Stomach (tissue), 8 donors: ENCODE measurements at regions not wholly inside any gene's neighbourhood (a gene's known extent, or its start where the extent isn't known, plus 50 kb on each side); places are given as distances from the start of the nearest gene placed in this dataset.

Source experiments
- DNase-seq, 2 donors: peaks; one replicate each; pipeline versions ENCODE4 v3.0.0 to v3.0.0-alpha.2; 2013 to 2019
- H3K27ac ChIP-seq, 5 donors: fragments of 200-600 bp in 4 of 5; sonication (generic) in 4 of 5; one replicate each; pipeline ENCODE4 v1.5.1; 2013 to 2019; ENCODE audit warnings: mild to moderate bottlenecking in 1 of 5, moderate library complexity in 1 of 5
- H3K27me3 ChIP-seq, 3 donors: fragments of 200-600 bp; sonication (generic); one replicate each; pipeline ENCODE4 v1.5.1; 2017 to 2019; ENCODE audit warnings: mixed run types in 1 of 3
- H3K36me3 ChIP-seq, 4 donors: fragments of 200-600 bp; sonication (generic); 1 replicate in 3 of 4; 2 replicates in 1 of 4; pipeline ENCODE4 v1.5.1; 2016 to 2019
- H3K4me1 ChIP-seq, 4 donors: fragments of 200-600 bp; sonication (generic); one replicate each; pipeline ENCODE4 v1.5.1; 2016 to 2019
- H3K4me3 ChIP-seq, 4 donors: fragments of 200-600 bp; sonication (generic) in 3 of 4; one replicate each; pipeline ENCODE4 v1.5.1; 2016 to 2019; ENCODE audit warnings: mild to moderate bottlenecking in 1 of 4
- H3K9me3 ChIP-seq, 4 donors: fragments of 200-600 bp; sonication (generic); one replicate each; pipeline ENCODE4 v1.5.1; 2016 to 2019
- CTCF ChIP-seq, 7 experiments: fragments of 450-650 bp in 4 of 7; fragments of 200-600 bp in 3 of 7; sonication (generic) in 3 of 7; IDR thresholded peaks; one replicate each; pipeline ENCODE4 v1.5.1; 2016 to 2019; ENCODE audit warnings: antibody characterized with exemption in 7 of 7, control low read depth in 2 of 7, mild to moderate bottlenecking in 1 of 7
- EP300 ChIP-seq: sonication (generic); formaldehyde crosslinking; IDR thresholded peaks from one replicate; pipeline ENCODE4 v1.6.1; 2017; ENCODE audit warnings: antibody characterized with exemption
- POLR2A ChIP-seq, 4 donors: fragments of 450-650 bp; IDR thresholded peaks; one replicate each; pipeline ENCODE4 v1.6.1; 2016; ENCODE audit warnings: antibody characterized with exemption in 4 of 4, control low read depth in 2 of 4, mild to moderate bottlenecking in 1 of 4, moderate library complexity in 1 of 4
- POLR2AphosphoS5 ChIP-seq, 3 donors: sonication (generic); formaldehyde crosslinking; IDR thresholded peaks; one replicate each; pipeline ENCODE4 v1.6.1; 2016; ENCODE audit warnings: antibody characterized with exemption in 3 of 3
- WGBS, 5 donors: extraction: QIAGEN DNeasy Blood & Tissue Kit in 3 of 5; methylation state at CpG; one replicate each; pipeline versions ENCODE4 v1.1.5 to v1.1.7; 2013 to 2018; 5-methylcytosine and 5-hydroxymethylcytosine counted together
- intact Hi-C: fragments of 100-400 bp; cut with DNase I; formaldehyde crosslinking; loops from one replicate; pipeline ENCODE4 v1.15.1; 2023; ENCODE audit warnings: low total_unique reads
- donor health status: healthy with polysubstance abuse.
- donor health status: Bipolar disorder and iron deficiency.
- donor health status: healthy.

GRCh38 chr4:38489011-38489861 lies 174.8 kb upstream of the KLF3 start:
- Histone ChIP-seq H3K9me3 (no peaks in the 10 kb centered on the region), H3K4me1 (peaks cover 4 to 30% (median 14%) of the 10 kb centered on the region in 4 donors), H3K27ac (peak overlapping the region in 3 of 5 donors; percentile 37 to 75 (median 56)), H3K36me3 (no peaks in the 10 kb centered on the region), H3K4me3 (no peak overlapping the region), H3K27me3 (no peaks in the 10 kb centered on the region)
- no peak for TF ChIP-seq POLR2AphosphoS5 (IDR thresholded peaks at IDR 0.05)
- TF ChIP-seq EP300, result no peak
- TF ChIP-seq POLR2A (IDR thresholded peaks at IDR 0.05), result no peak
- intact Hi-C loops, result no loop called here
- peak in 1 of 2 donors; percentile 69 for DNase-seq
- WGBS, 5 donors, result 74 to 84% (median 76%) methylated on average over 9 of the region's 9 CpGs

GRCh38 chr4:38489924-38490639 lies 173.9 kb upstream of the KLF3 start:
- Histone ChIP-seq H3K36me3 (no peaks in the 10 kb centered on the region), H3K27me3 (no peaks in the 10 kb centered on the region), H3K27ac (peak overlapping the region in 3 of 5 donors; percentile 37 to 75 (median 56)), H3K4me1 (peaks cover 4 to 30% (median 14%) of the 10 kb centered on the region in 4 donors), H3K9me3 (no peaks in the 10 kb centered on the region), H3K4me3 (no peak overlapping the region)
- 15 to 30% (median 23%) methylated on average over 7 of the region's 7 CpGs for WGBS, 5 donors
- TF ChIP-seq POLR2AphosphoS5 (IDR thresholded peaks at IDR 0.05), result peak in 2 of 3 donors; percentile 29 to 47
- no peak for TF ChIP-seq POLR2A (IDR thresholded peaks at IDR 0.05)
- DNase-seq, result peak; percentile 52 to 73
- intact Hi-C loops, result no loop called here

- Histone ChIP-seq H3K27ac (peak overlapping the region in 2 of 5 donors; percentile 37 to 75), H3K27me3 (no peaks in the 10 kb centered on the region), H3K9me3 (no peaks in the 10 kb centered on the region), H3K4me3 (no peak overlapping the region), H3K4me1 (peaks cover 4 to 30% (median 14%) of the 10 kb centered on the region in 4 donors), H3K36me3 (no peaks in the 10 kb centered on the region)
- intact Hi-C loops, result no loop called here
- TF ChIP-seq CTCF (IDR thresholded peaks at IDR 0.05) (no peak), POLR2AphosphoS5 (IDR thresholded peaks at IDR 0.05) (no peak), EP300 (no peak), POLR2A (IDR thresholded peaks at IDR 0.05) (no peak)
- 74 to 84% (median 77%) methylated on average over 4 of the region's 4 CpGs for WGBS, 5 donors
- DNase-seq, result no peak
Measured at GRCh38 chr4:38490753-38491446, 173.1 kb upstream of the KLF3 start.

- no peak for DNase-seq
- WGBS, 5 donors, result 85 to 93% (median 91%) methylated on average over 3 of the region's 3 CpGs
Measured at GRCh38 chr4:38491854-38492478, 172.0 kb upstream of the KLF3 start.

More at GRCh38 chr4:38491854-38492478, 172.0 kb upstream of the KLF3 start:
- Histone ChIP-seq H3K27ac (no peak overlapping the region), H3K4me3 (no peak overlapping the region), H3K4me1 (peaks cover 4 to 30% (median 14%) of the 10 kb centered on the region in 4 donors), H3K36me3 (no peaks in the 10 kb centered on the region), H3K27me3 (no peaks in the 10 kb centered on the region), H3K9me3 (no peaks in the 10 kb centered on the region)
- TF ChIP-seq CTCF (IDR thresholded peaks at IDR 0.05) (no peak), POLR2AphosphoS5 (IDR thresholded peaks at IDR 0.05) (no peak), EP300 (no peak), POLR2A (IDR thresholded peaks at IDR 0.05) (no peak)
- intact Hi-C loops, result no loop called here
